LNCaP clone FGC (cell line): ENCODE measurements at regions not wholly inside any gene's neighbourhood (a gene's known extent, or its start where the extent isn't known, plus 50 kb on each side); places are given as distances from the start of the nearest gene placed in this dataset.
"Not testable (repeated sequence)": the region's sequence is repeated elsewhere in the genome, so short reads cannot be mapped to it uniquely, and the experiment has no call there.

Experiments used
- DNase-seq: peaks from one replicate; pipeline ENCODE4 v3.0.0-alpha.2; 2011; ENCODE audit warnings: low read depth
- H3K4me3 ChIP-seq: 2 replicates; pipeline ENCODE4 v1.5.1; 2011; ENCODE audit warnings: mild to moderate bottlenecking, low read depth, low read length, control low read depth
- CTCF ChIP-seq: IDR thresholded peaks from 2 replicates; pipeline ENCODE4 v1.5.1; 2012; ENCODE audit warnings: mild to moderate bottlenecking; ENCODE audit not compliant: control insufficient read depth, insufficient read depth; ENCODE audit errors: extremely low read depth

GRCh38 chr2:89318990-89319389 is 627.5 kb downstream of the RPIA start:
- DNase-seq, H3K4me3 ChIP-seq: not testable (repeated sequence)

GRCh38 chr2:89325894-89326293 is 634.4 kb downstream of the RPIA start:
- not testable (repeated sequence) for DNase-seq, H3K4me3 ChIP-seq

GRCh38 chr2:89326455-89326854 is 635.0 kb downstream of the RPIA start:
- not testable (repeated sequence) for DNase-seq, H3K4me3 ChIP-seq
- peak; percentile 39; the same call in 1 of the 2 replicates for TF ChIP-seq CTCF

- not testable (repeated sequence) for H3K4me3 ChIP-seq, DNase-seq
Measured at GRCh38 chr2:89328790-89329189, 637.3 kb downstream of the RPIA start.
